ENCODE measurements at regions not wholly inside any gene's neighbourhood (a gene's known extent, or its start where the extent isn't known, plus 50 kb on each side); places are given as distances from the start of the nearest gene placed in this dataset.

GRCh38 chr4:183790661-183791060 lies 114.4 kb upstream of the STOX2 start:
- H3K27me3 ChIP-seq (ENCODE audit: control insufficient read depth, insufficient read depth, low read length): peaks cover 3% of the 10 kb centered on the region
- WGBS (ENCODE audit: insufficient coverage): 94% methylated on average over 2 of the region's 4 CpGs
- DNase-seq: no peak
- no peaks in the 10 kb centered on the region for H3K4me1 ChIP-seq (ENCODE audit: control insufficient read depth, insufficient read depth, low read length)
- no peaks in the 10 kb centered on the region for H3K36me3 ChIP-seq (ENCODE audit: control insufficient read depth, insufficient read depth, low read length)
- H3K27ac ChIP-seq (ENCODE audit: low read length): no peak overlapping the region
- peaks cover 9% of the 10 kb centered on the region for H3K9me3 ChIP-seq (replicated peaks; ENCODE audit: control insufficient read depth, low read depth, low read length)
- no peak overlapping the region for H3K4me3 ChIP-seq (ENCODE audit: low read length)

- Histone ChIP-seq H3K27ac (ENCODE audit: low read length) (no peak overlapping the region), H3K27me3 (ENCODE audit: control insufficient read depth, insufficient read depth, low read length) (peaks cover 36% of the 10 kb centered on the region), H3K4me3 (ENCODE audit: low read length) (peak overlapping the region; percentile 47), H3K9me3 (replicated peaks; ENCODE audit: control insufficient read depth, low read depth, low read length) (peaks cover 9% of the 10 kb centered on the region), H3K36me3 (ENCODE audit: control insufficient read depth, insufficient read depth, low read length) (no peaks in the 10 kb centered on the region), H3K4me1 (ENCODE audit: control insufficient read depth, insufficient read depth, low read length) (peaks cover 6% of the 10 kb centered on the region)
- WGBS (ENCODE audit: insufficient coverage): 3% methylated on average over 30 of the region's 39 CpGs
- DNase-seq: peak; percentile 40
Observed at GRCh38 chr4:183797011-183797444, 108.1 kb upstream of the STOX2 start.

GRCh38 chr4:183797445-183798300 lies 107.4 kb upstream of the STOX2 start:
- peaks cover 6% of the 10 kb centered on the region for H3K4me1 ChIP-seq (ENCODE audit: control insufficient read depth, insufficient read depth, low read length)
- under 1% methylated on average over 105 of the region's 105 CpGs for WGBS (ENCODE audit: insufficient coverage)
- DNase-seq: peak; percentile 55
- peak overlapping the region; percentile 47 for H3K4me3 ChIP-seq (ENCODE audit: low read length)
- H3K36me3 ChIP-seq (ENCODE audit: control insufficient read depth, insufficient read depth, low read length): no peaks in the 10 kb centered on the region
- peaks cover 36% of the 10 kb centered on the region for H3K27me3 ChIP-seq (ENCODE audit: control insufficient read depth, insufficient read depth, low read length)
- no peak overlapping the region for H3K27ac ChIP-seq (ENCODE audit: low read length)
- peaks cover 9% of the 10 kb centered on the region for H3K9me3 ChIP-seq (replicated peaks; ENCODE audit: control insufficient read depth, low read depth, low read length)

- 2% methylated on average over 48 of the region's 65 CpGs for WGBS (ENCODE audit: insufficient coverage)
- peak; percentile 43 for DNase-seq
- Histone ChIP-seq H3K4me1 (ENCODE audit: control insufficient read depth, insufficient read depth, low read length) (peaks cover 6% of the 10 kb centered on the region), H3K27ac (ENCODE audit: low read length) (no peak overlapping the region), H3K4me3 (ENCODE audit: low read length) (peak overlapping the region; percentile 47), H3K36me3 (ENCODE audit: control insufficient read depth, insufficient read depth, low read length) (no peaks in the 10 kb centered on the region), H3K9me3 (replicated peaks; ENCODE audit: control insufficient read depth, low read depth, low read length) (peaks cover 5% of the 10 kb centered on the region), H3K27me3 (ENCODE audit: control insufficient read depth, insufficient read depth, low read length) (peaks cover 36% of the 10 kb centered on the region)
Observed at GRCh38 chr4:183798301-183799253, 106.5 kb upstream of the STOX2 start.

GRCh38 chr4:183801457-183802165 lies 103.5 kb upstream of the STOX2 start:
- DNase-seq: no peak
- WGBS (ENCODE audit: insufficient coverage): 62% methylated on average over 8 of the region's 8 CpGs
- H3K9me3 ChIP-seq (replicated peaks; ENCODE audit: control insufficient read depth, low read depth, low read length): no peaks in the 10 kb centered on the region
- peaks cover 6% of the 10 kb centered on the region for H3K4me1 ChIP-seq (ENCODE audit: control insufficient read depth, insufficient read depth, low read length)
- peaks cover 31% of the 10 kb centered on the region for H3K27me3 ChIP-seq (ENCODE audit: control insufficient read depth, insufficient read depth, low read length)
- no peak overlapping the region for H3K4me3 ChIP-seq (ENCODE audit: low read length)
- no peaks in the 10 kb centered on the region for H3K36me3 ChIP-seq (ENCODE audit: control insufficient read depth, insufficient read depth, low read length)
- no peak overlapping the region for H3K27ac ChIP-seq (ENCODE audit: low read length)

GRCh38 chr4:183806341-183806740 lies 98.8 kb upstream of the STOX2 start:
- H3K36me3 ChIP-seq (ENCODE audit: control insufficient read depth, insufficient read depth, low read length): no peaks in the 10 kb centered on the region
- no peak overlapping the region for H3K4me3 ChIP-seq (ENCODE audit: low read length)
- peak overlapping the region; percentile 60 for H3K27ac ChIP-seq (ENCODE audit: low read length)
- no peaks in the 10 kb centered on the region for H3K9me3 ChIP-seq (replicated peaks; ENCODE audit: control insufficient read depth, low read depth, low read length)
- H3K4me1 ChIP-seq (ENCODE audit: control insufficient read depth, insufficient read depth, low read length): no peaks in the 10 kb centered on the region
- no peak for DNase-seq
- H3K27me3 ChIP-seq (ENCODE audit: control insufficient read depth, insufficient read depth, low read length): peaks cover 2% of the 10 kb centered on the region
- whole genome bisulfite sequencing (ENCODE audit: insufficient coverage): 76% methylated on average over 10 of the region's 11 CpGs

- Histone ChIP-seq H3K9me3 (replicated peaks; ENCODE audit: control insufficient read depth, low read depth, low read length) (no peaks in the 10 kb centered on the region), H3K4me3 (ENCODE audit: low read length) (no peak overlapping the region), H3K27ac (ENCODE audit: low read length) (peak overlapping the region; percentile 40), H3K4me1 (ENCODE audit: control insufficient read depth, insufficient read depth, low read length) (no peaks in the 10 kb centered on the region), H3K27me3 (ENCODE audit: control insufficient read depth, insufficient read depth, low read length) (no peaks in the 10 kb centered on the region), H3K36me3 (ENCODE audit: control insufficient read depth, insufficient read depth, low read length) (no peaks in the 10 kb centered on the region)
- 83% methylated on average over 15 of the region's 19 CpGs for WGBS (ENCODE audit: insufficient coverage)
- no peak for DNase-seq
Observed at GRCh38 chr4:183807420-183808096, 97.5 kb upstream of the STOX2 start.

- Histone ChIP-seq H3K27me3 (ENCODE audit: control insufficient read depth, insufficient read depth, low read length) (no peaks in the 10 kb centered on the region), H3K9me3 (replicated peaks; ENCODE audit: control insufficient read depth, low read depth, low read length) (no peaks in the 10 kb centered on the region), H3K36me3 (ENCODE audit: control insufficient read depth, insufficient read depth, low read length) (no peaks in the 10 kb centered on the region), H3K27ac (ENCODE audit: low read length) (peak overlapping the region; percentile 40), H3K4me1 (ENCODE audit: control insufficient read depth, insufficient read depth, low read length) (no peaks in the 10 kb centered on the region), H3K4me3 (ENCODE audit: low read length) (no peak overlapping the region)
- DNase-seq: no peak
- WGBS (ENCODE audit: insufficient coverage): 53% methylated on average over 6 of the region's 9 CpGs
Observed at GRCh38 chr4:183808097-183808456, 97.0 kb upstream of the STOX2 start.

GRCh38 chr4:183812567-183812966 lies 92.5 kb upstream of the STOX2 start:
- Histone ChIP-seq H3K4me1 (ENCODE audit: control insufficient read depth, insufficient read depth, low read length) (no peaks in the 10 kb centered on the region), H3K4me3 (ENCODE audit: low read length) (no peak overlapping the region), H3K36me3 (ENCODE audit: control insufficient read depth, insufficient read depth, low read length) (no peaks in the 10 kb centered on the region), H3K27ac (ENCODE audit: low read length) (no peak overlapping the region), H3K27me3 (ENCODE audit: control insufficient read depth, insufficient read depth, low read length) (no peaks in the 10 kb centered on the region), H3K9me3 (replicated peaks; ENCODE audit: control insufficient read depth, low read depth, low read length) (no peaks in the 10 kb centered on the region)
- no peak for DNase-seq
- no CpG with 5 or more reads among the region's 1 CpG for WGBS (ENCODE audit: insufficient coverage)

Measured in muscle of leg (tissue), 3 donors.